ENCODE measurements at regions not wholly inside any gene's neighbourhood (a gene's known extent, or its start where the extent isn't known, plus 50 kb on each side); places are given as distances from the start of the nearest gene placed in this dataset.

GRCh38 chr10:94101894-94102293 is 108.2 kb downstream of the PLCE1 start:
- ATAC-seq: no peak
- Histone ChIP-seq H3K4me1 (ENCODE audit: control insufficient read depth, insufficient read depth, low read length) (peaks cover 31% of the 10 kb centered on the region), H3K27ac (ENCODE audit: low read length) (no peak overlapping the region), H3K4me3 (ENCODE audit: low read depth in 2 of 2, low read length in 2 of 2) (no peak overlapping the region), H3K9me3 (ENCODE audit: control insufficient read depth, insufficient read depth, low read depth, low read length) (no peaks in the 10 kb centered on the region), H3K27me3 (ENCODE audit: control insufficient read depth, insufficient read depth, low read length) (no peaks in the 10 kb centered on the region), H3K36me3 (ENCODE audit: control insufficient read depth, insufficient read depth, low read length) (no peaks in the 10 kb centered on the region)
- BruUV-seq (replicated peaks): no TSS peak
- DNase-seq (ENCODE audit: low read depth, low spot score): no peak
- intact Hi-C loops (cut with micrococcal nuclease; ENCODE audit: unreplicated experiment): no loop called here
- POLR2A ChIA-PET: no interaction called here
- TF ChIP-seq TCF7L2 (IDR thresholded peaks at IDR 0.05; ENCODE audit: low read depth, low read length) (no peak), REST (IDR thresholded peaks at IDR 0.05; ENCODE audit: insufficient read depth in 1 of 2, low read depth in 2 of 2, low read length in 1 of 2) (no peak), SIN3A (IDR thresholded peaks at IDR 0.05; ENCODE audit: borderline replicate concordance, insufficient read depth, low read depth, low read length) (no peak), POLR2AphosphoS5 (IDR thresholded peaks at IDR 0.05; ENCODE audit: low read depth, low read length) (no peak), CTCF (IDR thresholded peaks at IDR 0.05) (no peak)
- CTCF ChIA-PET: no interaction called here
- in situ Hi-C loops (cut with HindIII; ENCODE audit: low pct_unique_long_range_greater_than_20kb, low sequenced_read_pairs): no loop called here

GRCh38 chr10:94102436-94102835 is 108.7 kb downstream of the PLCE1 start:
- TF ChIP-seq SIN3A (IDR thresholded peaks at IDR 0.05; ENCODE audit: borderline replicate concordance, insufficient read depth, low read depth, low read length) (no peak), CTCF (IDR thresholded peaks at IDR 0.05) (no peak), REST (IDR thresholded peaks at IDR 0.05; ENCODE audit: insufficient read depth in 1 of 2, low read depth in 2 of 2, low read length in 1 of 2) (no peak), TCF7L2 (IDR thresholded peaks at IDR 0.05; ENCODE audit: low read depth, low read length) (no peak), POLR2AphosphoS5 (IDR thresholded peaks at IDR 0.05; ENCODE audit: low read depth, low read length) (no peak)
- H3K36me3 ChIP-seq (ENCODE audit: control insufficient read depth, insufficient read depth, low read length): no peaks in the 10 kb centered on the region
- intact Hi-C loops (cut with micrococcal nuclease; ENCODE audit: unreplicated experiment) (no loop called here), in situ Hi-C loops (cut with HindIII; ENCODE audit: low pct_unique_long_range_greater_than_20kb, low sequenced_read_pairs) (no loop called here)
- DNase-seq (ENCODE audit: low read depth, low spot score) (no peak), ATAC-seq (no peak)
- no peak overlapping the region for H3K4me3 ChIP-seq (ENCODE audit: low read depth in 2 of 2, low read length in 2 of 2)
- ChIA-PET POLR2A (no interaction called here), CTCF (no interaction called here)
- no peaks in the 10 kb centered on the region for H3K27me3 ChIP-seq (ENCODE audit: control insufficient read depth, insufficient read depth, low read length)
- H3K4me1 ChIP-seq (ENCODE audit: control insufficient read depth, insufficient read depth, low read length): peaks cover 31% of the 10 kb centered on the region
- H3K27ac ChIP-seq (ENCODE audit: low read length): no peak overlapping the region
- no peaks in the 10 kb centered on the region for H3K9me3 ChIP-seq (ENCODE audit: control insufficient read depth, insufficient read depth, low read depth, low read length)
- BruUV-seq (replicated peaks): no TSS peak
